Naive B cell (primary cell): ENCODE measurements at regions not wholly inside any gene's neighbourhood (a gene's known extent, or its start where the extent isn't known, plus 50 kb on each side); places are given as distances from the start of the nearest gene placed in this dataset.

Experiments
- ATAC-seq, 2 donors: fragments of 150-1000 bp; cut with Tn5 transposase; 2 replicates each; pipeline ENCODE4 v1.10.0; 2021; ENCODE audit warnings: low read depth in 2 of 2, mild to moderate bottlenecking in 2 of 2, moderate library complexity in 2 of 2
- DNase-seq: peaks from one replicate; pipeline ENCODE4 v3.0.0; 2022
- H3K27ac Mint-ChIP-seq, 6 donors: one replicate each; pipeline ENCODE4 v1.8.0; 2020 to 2022; ENCODE audit warnings: mild to moderate bottlenecking in 6 of 6, mixed read lengths in 6 of 6, moderate library complexity in 5 of 6, inconsistent platforms in 2 of 6
- H3K27me3 Mint-ChIP-seq, 3 donors: one replicate each; pipeline ENCODE4 v1.8.0; 2021 to 2022; ENCODE audit warnings: mixed read lengths in 3 of 3, mild to moderate bottlenecking in 1 of 3
- H3K36me3 Mint-ChIP-seq, 2 donors: one replicate each; pipeline ENCODE4 v1.8.0; 2020 to 2022; ENCODE audit warnings: mixed read lengths in 2 of 2, inconsistent platforms in 1 of 2, mild to moderate bottlenecking in 1 of 2
- H3K4me1 Mint-ChIP-seq, 3 donors: one replicate each; pipeline ENCODE4 v1.8.0; 2020 to 2022; ENCODE audit warnings: mixed read lengths in 3 of 3, inconsistent platforms in 1 of 3, mild to moderate bottlenecking in 1 of 3, moderate library complexity in 1 of 3
- H3K4me3 Mint-ChIP-seq, 8 donors: one replicate each; pipeline ENCODE4 v1.8.0; 2020 to 2022; ENCODE audit warnings: mild to moderate bottlenecking in 8 of 8, mixed read lengths in 8 of 8, moderate library complexity in 8 of 8, inconsistent platforms in 2 of 8
- H3K9me3 Mint-ChIP-seq, 7 donors: one replicate each; pipeline ENCODE4 v1.8.0; 2020 to 2022; ENCODE audit warnings: mixed read lengths in 7 of 7, mild to moderate bottlenecking in 5 of 7, inconsistent platforms in 2 of 7, moderate library complexity in 1 of 7

DNA sequence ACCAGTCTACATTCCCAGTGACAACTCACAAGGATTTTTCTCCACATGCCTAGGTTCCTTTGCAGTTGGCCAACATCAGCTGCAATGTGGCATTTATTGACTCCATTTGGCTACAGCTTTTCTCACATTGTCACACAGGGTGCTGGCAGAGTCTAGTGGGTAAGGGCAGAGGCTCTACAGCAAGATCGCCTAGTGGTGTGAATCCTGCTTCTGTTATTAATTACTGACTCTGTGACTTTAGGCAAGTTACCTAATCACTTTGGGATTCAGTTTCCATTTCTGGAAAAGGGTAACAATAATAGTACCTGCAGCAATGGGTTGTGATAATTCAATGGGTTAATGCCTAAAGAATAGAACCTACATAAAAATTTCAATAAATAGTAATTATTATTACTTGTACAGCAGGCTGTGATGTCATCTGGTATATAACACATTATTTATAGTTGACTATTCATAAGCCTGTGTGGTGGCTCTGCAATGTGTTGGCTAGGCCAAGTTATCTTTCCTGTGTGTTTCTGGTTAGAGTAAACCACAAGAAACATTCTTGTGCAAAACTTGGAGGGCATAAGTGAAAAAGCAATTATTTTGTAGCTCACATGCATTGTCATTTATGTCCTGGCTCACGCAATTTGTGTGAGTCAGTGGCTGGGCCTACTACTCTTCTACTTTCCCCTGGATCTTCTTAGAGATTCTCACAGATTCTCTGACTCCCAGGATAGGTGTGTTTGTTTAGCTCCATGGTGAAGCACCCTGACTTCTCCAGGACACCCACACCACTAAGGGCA is 59.5 kb downstream of the PTGS2 start:
- no peak for ATAC-seq
- Mint-ChIP-seq H3K36me3 (no peaks in the 10 kb centered on the region), H3K27ac (peak overlapping the region in 1 of 6 donors; percentile 13), H3K9me3 (peaks cover 0 to 7% (median 0%) of the 10 kb centered on the region in 7 donors), H3K27me3 (peaks cover 0 to 18% (median 5%) of the 10 kb centered on the region in 3 donors), H3K4me3 (no peak overlapping the region), H3K4me1 (peaks cover 11 to 15% (median 12%) of the 10 kb centered on the region in 3 donors)
- no peak for DNase-seq

GRCh38 chr1:186618401-186619170 is 61.6 kb downstream of the PTGS2 start:
- peak overlapping the region; percentile 20 to 80 (median 74) for H3K4me3 Mint-ChIP-seq
- ATAC-seq (peak; percentile 95 to 97), DNase-seq (peak; percentile 25)
- peaks cover 0 to 7% (median 0%) of the 10 kb centered on the region in 7 donors for H3K9me3 Mint-ChIP-seq
- H3K4me1 Mint-ChIP-seq, result peaks cover 11 to 20% (median 19%) of the 10 kb centered on the region in 3 donors
- no peaks in the 10 kb centered on the region for H3K36me3 Mint-ChIP-seq
- H3K27ac Mint-ChIP-seq, result peak overlapping the region in 3 of 6 donors; percentile 66 to 82 (median 69)
- peaks cover 0 to 25% (median 5%) of the 10 kb centered on the region in 3 donors for H3K27me3 Mint-ChIP-seq

DNA sequence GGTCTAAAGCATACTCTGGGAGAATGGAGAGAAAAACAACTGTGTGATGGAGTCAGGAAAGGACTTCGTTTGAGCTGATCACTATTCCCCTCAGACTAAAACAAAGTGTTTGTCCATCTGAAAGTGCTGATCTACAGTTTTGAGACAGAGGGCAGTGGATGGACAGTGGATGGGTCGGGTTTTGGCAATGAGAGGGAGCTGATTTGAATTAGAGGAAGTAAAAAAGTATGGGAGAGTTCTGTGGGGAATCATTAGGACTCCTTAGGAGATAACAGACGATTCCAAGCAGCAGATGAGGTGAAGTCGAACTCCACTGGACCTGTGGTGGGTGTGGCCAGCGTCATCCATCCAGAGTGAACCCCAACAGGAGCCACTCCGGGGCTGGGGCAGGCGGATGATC is 62.3 kb downstream of the PTGS2 start:
- H3K27ac Mint-ChIP-seq, result peak overlapping the region in 1 of 6 donors; percentile 9
- peaks cover 0 to 23% (median 5%) of the 10 kb centered on the region in 3 donors for H3K27me3 Mint-ChIP-seq
- peaks cover 0 to 7% (median 0%) of the 10 kb centered on the region in 7 donors for H3K9me3 Mint-ChIP-seq
- DNase-seq, result no peak
- peak overlapping the region in 2 of 8 donors; percentile 20 to 34 for H3K4me3 Mint-ChIP-seq
- H3K4me1 Mint-ChIP-seq, result peaks cover 11 to 20% (median 19%) of the 10 kb centered on the region in 3 donors
- no peak for ATAC-seq
- H3K36me3 Mint-ChIP-seq, result no peaks in the 10 kb centered on the region

DNA sequence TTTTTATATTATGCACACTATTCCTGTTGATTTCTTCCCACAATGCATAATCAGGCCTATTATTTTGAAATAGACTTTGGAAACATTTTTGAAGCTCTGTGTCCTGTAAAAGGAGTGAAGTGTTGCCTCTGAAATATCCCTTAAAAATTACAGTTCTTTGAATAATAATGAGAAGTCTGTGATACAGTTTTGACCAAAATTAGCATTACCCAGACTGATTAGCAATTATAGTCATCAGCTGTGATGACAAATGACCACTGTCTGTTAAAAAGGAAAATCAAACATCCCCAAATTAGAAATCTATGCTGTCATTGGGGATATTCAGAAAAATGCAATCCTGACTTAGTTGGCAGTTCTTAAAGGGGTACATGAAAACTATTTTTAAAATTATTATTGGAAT is 63.7 kb downstream of the PTGS2 start:
- Mint-ChIP-seq H3K27me3 (peaks cover 0 to 22% (median 5%) of the 10 kb centered on the region in 3 donors), H3K9me3 (peaks cover 0 to 7% (median 0%) of the 10 kb centered on the region in 7 donors), H3K4me1 (peaks cover 11 to 20% (median 19%) of the 10 kb centered on the region in 3 donors), H3K4me3 (no peak overlapping the region), H3K36me3 (no peaks in the 10 kb centered on the region), H3K27ac (no peak overlapping the region)
- ATAC-seq (no peak), DNase-seq (no peak)

- H3K4me1 Mint-ChIP-seq, result peaks cover 11 to 20% (median 19%) of the 10 kb centered on the region in 3 donors
- H3K27me3 Mint-ChIP-seq, result peaks cover 0 to 22% (median 5%) of the 10 kb centered on the region in 3 donors
- H3K36me3 Mint-ChIP-seq, result no peaks in the 10 kb centered on the region
- peak overlapping the region in 1 of 6 donors; percentile 75 for H3K27ac Mint-ChIP-seq
- H3K4me3 Mint-ChIP-seq, result no peak overlapping the region
- peaks cover 0 to 6% (median 0%) of the 10 kb centered on the region in 7 donors for H3K9me3 Mint-ChIP-seq
- DNase-seq, result no peak
- no peak for ATAC-seq
Measured at GRCh38 chr1:186615332-186615731, 64.9 kb downstream of the PTGS2 start.

DNA sequence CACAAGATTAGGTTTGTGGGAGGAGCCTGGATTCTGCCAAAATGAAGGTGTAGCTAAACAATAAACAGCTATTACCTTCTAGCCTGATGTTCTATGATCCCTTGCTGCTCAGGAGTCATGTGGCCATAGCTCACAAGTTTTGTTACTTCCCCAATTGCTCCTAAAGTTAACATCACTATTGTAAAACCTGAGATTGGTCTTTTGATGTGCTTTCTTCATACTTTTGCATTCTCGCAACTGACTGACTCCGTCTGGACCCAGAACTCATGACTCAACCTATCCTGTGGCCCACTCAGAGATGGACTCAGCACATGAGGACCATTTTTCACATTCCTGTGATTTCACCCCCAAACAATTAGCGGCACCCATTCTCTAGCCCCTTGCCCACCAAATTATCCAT is 69.1 kb downstream of the PTGS2 start:
- H3K36me3 Mint-ChIP-seq, result no peaks in the 10 kb centered on the region
- H3K27ac Mint-ChIP-seq, result no peak overlapping the region
- H3K9me3 Mint-ChIP-seq, result peaks cover 0 to 5% (median 0%) of the 10 kb centered on the region in 7 donors
- peaks cover 0 to 6% (median 5%) of the 10 kb centered on the region in 3 donors for H3K4me1 Mint-ChIP-seq
- no peak overlapping the region for H3K4me3 Mint-ChIP-seq
- ATAC-seq, result no peak
- DNase-seq, result no peak
- peaks cover 0 to 23% (median 0%) of the 10 kb centered on the region in 3 donors for H3K27me3 Mint-ChIP-seq

GRCh38 chr1:186609183-186609582 is 71.0 kb downstream of the PTGS2 start:
- no peak for ATAC-seq
- no peak overlapping the region for H3K4me3 Mint-ChIP-seq
- H3K27ac Mint-ChIP-seq, result no peak overlapping the region

GRCh38 chr1:186605762-186606350 is 74.4 kb downstream of the PTGS2 start:
- H3K4me1 Mint-ChIP-seq, result no peaks in the 10 kb centered on the region
- H3K9me3 Mint-ChIP-seq, result peaks cover 0 to 29% (median 5%) of the 10 kb centered on the region in 7 donors
- DNase-seq, result no peak
- no peak for ATAC-seq
- H3K27me3 Mint-ChIP-seq, result peaks cover 0 to 25% (median 0%) of the 10 kb centered on the region in 3 donors
- H3K36me3 Mint-ChIP-seq, result no peaks in the 10 kb centered on the region
- no peak overlapping the region for H3K27ac Mint-ChIP-seq
- no peak overlapping the region for H3K4me3 Mint-ChIP-seq

More at GRCh38 chr1:186609183-186609582, 71.0 kb downstream of the PTGS2 start:
- Mint-ChIP-seq H3K4me1 (no peaks in the 10 kb centered on the region), H3K9me3 (peaks cover 0 to 21% (median 5%) of the 10 kb centered on the region in 7 donors), H3K36me3 (no peaks in the 10 kb centered on the region), H3K27me3 (peaks cover 0 to 20% (median 0%) of the 10 kb centered on the region in 3 donors)
- no peak for DNase-seq

DNA sequence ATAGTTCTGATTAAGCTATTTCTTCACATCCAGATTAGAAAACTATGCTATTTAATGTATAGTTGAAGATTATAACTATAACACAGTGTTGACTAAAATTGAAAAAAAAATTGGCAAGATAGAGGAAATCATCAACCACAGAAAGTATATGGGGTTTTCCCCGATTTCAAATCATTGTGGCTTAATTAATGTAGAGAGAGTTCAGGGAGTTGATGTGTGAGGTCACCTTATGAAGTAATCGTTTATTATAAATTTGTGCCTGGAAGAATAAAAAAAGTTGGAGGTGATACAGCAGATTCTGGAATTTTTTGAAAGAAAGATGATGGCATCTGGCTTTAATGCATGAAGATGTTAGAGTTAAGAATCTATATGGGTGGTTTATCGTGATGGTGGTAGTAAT is 84.3 kb downstream of the PTGS2 start:
- ATAC-seq (no peak), DNase-seq (no peak)
- H3K4me1 Mint-ChIP-seq, result peaks cover 0 to 12% (median 5%) of the 10 kb centered on the region in 3 donors
- peaks cover 0 to 6% of the 10 kb centered on the region in 2 donors for H3K36me3 Mint-ChIP-seq
- peaks cover 3 to 21% (median 12%) of the 10 kb centered on the region in 7 donors for H3K9me3 Mint-ChIP-seq
- H3K27me3 Mint-ChIP-seq, result no peaks in the 10 kb centered on the region
- no peak overlapping the region for H3K4me3 Mint-ChIP-seq
- H3K27ac Mint-ChIP-seq, result no peak overlapping the region

GRCh38 chr1:186578325-186579016 is 101.8 kb downstream of the PTGS2 start:
- Mint-ChIP-seq H3K4me3 (no peak overlapping the region), H3K4me1 (no peaks in the 10 kb centered on the region), H3K36me3 (no peaks in the 10 kb centered on the region), H3K27ac (no peak overlapping the region), H3K9me3 (peaks cover 0 to 19% (median 6%) of the 10 kb centered on the region in 7 donors), H3K27me3 (no peaks in the 10 kb centered on the region)
- ATAC-seq (no peak), DNase-seq (no peak)

DNA sequence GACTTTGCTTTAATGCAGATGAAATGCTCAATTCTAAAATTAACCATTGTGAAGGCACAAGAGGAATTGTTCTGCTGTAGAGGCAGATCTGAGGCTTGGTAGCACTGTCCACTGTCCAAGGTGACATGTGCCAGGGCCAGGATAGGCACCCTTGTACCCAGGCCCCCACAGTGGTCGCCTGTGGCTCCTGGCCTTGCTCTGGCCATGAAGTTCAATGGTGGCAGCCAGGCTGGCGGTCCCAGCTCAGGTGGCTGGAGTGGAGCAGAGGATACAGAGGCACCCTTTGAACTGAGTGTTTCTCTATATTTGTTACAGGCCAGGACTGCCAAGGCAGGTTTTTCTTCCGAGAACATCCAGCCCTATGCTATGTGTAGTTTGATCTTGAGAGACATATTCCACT is 102.6 kb downstream of the PTGS2 start:
- Mint-ChIP-seq H3K4me3 (no peak overlapping the region), H3K9me3 (peaks cover 0 to 11% (median 2%) of the 10 kb centered on the region in 7 donors), H3K27ac (no peak overlapping the region), H3K4me1 (no peaks in the 10 kb centered on the region), H3K27me3 (no peaks in the 10 kb centered on the region), H3K36me3 (no peaks in the 10 kb centered on the region)
- DNase-seq (no peak), ATAC-seq (no peak)

- no peak overlapping the region for H3K27ac Mint-ChIP-seq
- no peak for ATAC-seq
- no peak for DNase-seq
- H3K36me3 Mint-ChIP-seq, result no peaks in the 10 kb centered on the region
- no peaks in the 10 kb centered on the region for H3K4me1 Mint-ChIP-seq
- peaks cover 0 to 7% (median 0%) of the 10 kb centered on the region in 7 donors for H3K9me3 Mint-ChIP-seq
- no peak overlapping the region for H3K4me3 Mint-ChIP-seq
- no peaks in the 10 kb centered on the region for H3K27me3 Mint-ChIP-seq
Measured at GRCh38 chr1:186577216-186577615, 103.0 kb downstream of the PTGS2 start.

DNA sequence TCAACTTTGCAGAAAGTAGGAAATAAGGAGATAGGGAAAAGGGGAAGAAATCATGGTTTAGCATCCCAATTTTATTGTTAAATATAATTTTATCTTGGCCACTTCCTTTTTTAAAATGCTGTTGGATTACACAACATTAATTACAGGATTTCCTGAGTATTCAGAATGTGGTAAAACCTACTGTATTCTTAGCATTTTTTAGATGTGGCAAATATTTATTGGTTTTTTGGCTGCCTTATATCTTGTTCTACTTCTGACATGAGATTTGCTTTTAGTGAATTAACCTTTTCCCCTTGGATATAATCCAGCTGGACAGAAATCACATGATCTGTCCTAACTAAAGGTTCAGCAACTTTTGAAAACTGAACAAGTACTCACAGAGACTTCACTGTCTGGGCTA is 104.9 kb downstream of the PTGS2 start:
- Mint-ChIP-seq H3K4me3 (no peak overlapping the region), H3K27me3 (no peaks in the 10 kb centered on the region), H3K9me3 (no peaks in the 10 kb centered on the region), H3K27ac (no peak overlapping the region), H3K36me3 (no peaks in the 10 kb centered on the region), H3K4me1 (no peaks in the 10 kb centered on the region)
- ATAC-seq, result no peak
- no peak for DNase-seq
